GM12878 (cell line): ENCODE measurements at regions not wholly inside any gene's neighbourhood (a gene's known extent, or its start where the extent isn't known, plus 50 kb on each side); places are given as distances from the start of the nearest gene placed in this dataset.

Experiments used
- ATAC-seq: fragments of 200-7000 bp; cut with Tn5 transposase; 3 replicates; pipeline ENCODE4 v1.9.1; 2020; ENCODE audit warnings: mild to moderate bottlenecking, moderate library complexity
- BruUV-seq: library from RNA; stranded (reverse); fragments of 400-500 nt; replicated peaks from 2 replicates; lab custom pipeline; 2021; lab: Mats Ljungman, UMichigan
- CTCF ChIA-PET: fragments of 300-600 bp; sonication (Branson Sonifier 250); formaldehyde crosslinking; extraction: SDS; loops from one replicate; lab custom pipeline; 2021; ENCODE audit warnings: inconsistent platforms; lab: Yijun Ruan, JAX
- POLR2A ChIA-PET: fragments of 350-600 bp; formaldehyde crosslinking; extraction: SDS; loops from one replicate; lab custom pipeline; 2021; ENCODE audit warnings: inconsistent platforms; lab: Charles Lee
- RAD21 ChIA-PET: fragments of 300-600 bp; sonication (Branson Sonifier 250); formaldehyde crosslinking; loops from one replicate; lab custom pipeline; 2023; ENCODE audit warnings: antibody characterized with exemption; ENCODE audit not compliant: unreplicated experiment; lab: Charles Lee
- SMC1A ChIA-PET: fragments of 300-600 bp; sonication (Branson Sonifier 250); formaldehyde crosslinking; loops from one replicate; lab custom pipeline; 2023; ENCODE audit not compliant: unreplicated experiment, uncharacterized antibody; lab: Charles Lee
- DNase-seq: peaks from one replicate; pipeline ENCODE4 v3.0.0-alpha.2; 2011; ENCODE audit warnings: low read depth, low spot score
- FAIRE-seq: peaks from 3 replicates; lab custom pipeline; 2011; peaks lifted over from hg19 to GRCh38; lab: Jason Lieb, UNC
- H2AFZ ChIP-seq: 2 replicates; pipeline ENCODE4 v1.6.0; 2011; ENCODE audit warnings: low read depth, low read length, control low read depth; ENCODE audit not compliant: control insufficient read depth
- H3K27ac ChIP-seq: 2 replicates; pipeline ENCODE4 v1.5.1; 2011; ENCODE audit warnings: control low read depth; ENCODE audit not compliant: control insufficient read depth, insufficient read depth
- H3K27me3 ChIP-seq, 2 experiments: replicated peaks in 1 of 2; 2 replicates each; pipeline versions ENCODE4 v1.6.0 to v1.6.1; 2011; ENCODE audit warnings: low read length in 1 of 2; ENCODE audit not compliant: control insufficient read depth in 2 of 2, insufficient read depth in 2 of 2
- H3K36me3 ChIP-seq, 2 experiments: 2 replicates each; pipeline ENCODE4 v1.5.1; 2011; ENCODE audit warnings: low read length in 1 of 2; ENCODE audit not compliant: control insufficient read depth in 2 of 2, insufficient read depth in 2 of 2
- H3K4me1 ChIP-seq: 2 replicates; pipeline ENCODE4 v1.6.1; 2011; ENCODE audit warnings: mild to moderate bottlenecking, low read length, moderate library complexity, mixed read lengths; ENCODE audit not compliant: control insufficient read depth, insufficient read depth
- H3K4me2 ChIP-seq: 2 replicates; pipeline ENCODE4 v1.6.0; 2011; ENCODE audit warnings: control low read depth; ENCODE audit not compliant: control insufficient read depth, insufficient read depth
- H3K4me3 ChIP-seq: fragments of 200-600 bp; sonication (generic); 2 replicates; pipeline ENCODE4 v1.5.1; 2016
- H3K79me2 ChIP-seq: 2 replicates; pipeline ENCODE4 v1.6.0; 2011; ENCODE audit warnings: low read length; ENCODE audit not compliant: control insufficient read depth, insufficient read depth
- H3K9ac ChIP-seq: 2 replicates; pipeline ENCODE4 v1.8.0; 2011; ENCODE audit warnings: low read length, control low read depth, mixed read lengths; ENCODE audit not compliant: control insufficient read depth, insufficient read depth
- H3K9me3 ChIP-seq: replicated peaks from 3 replicates; pipeline ENCODE4 v1.5.1; 2011; ENCODE audit warnings: mild to moderate bottlenecking, low read length; ENCODE audit not compliant: control insufficient read depth, insufficient read depth
- H4K20me1 ChIP-seq: 2 replicates; pipeline ENCODE4 v1.6.0; 2011; ENCODE audit not compliant: control insufficient read depth, insufficient read depth
- BRCA1 ChIP-seq: IDR thresholded peaks from 2 replicates; pipeline ENCODE4 v1.6.1; 2011; ENCODE audit warnings: low read depth, low read length, improper control_type of control experiment
- IKZF1 ChIP-seq: fragments of 450-650 bp; conservative IDR thresholded peaks from 2 replicates; pipeline ENCODE4 v1.6.1; 2017; ENCODE audit warnings: antibody characterized with exemption, mild to moderate bottlenecking
- MAX ChIP-seq: IDR thresholded peaks from 2 replicates; pipeline ENCODE4 v1.6.1; 2012; ENCODE audit warnings: low read depth, low read length, improper control_type of control experiment
- NFYB ChIP-seq: IDR thresholded peaks from 2 replicates; pipeline ENCODE4 v1.6.1; 2011; ENCODE audit warnings: low read depth, mild to moderate bottlenecking, low read length, improper control_type of control experiment, moderate library complexity; ENCODE audit not compliant: insufficient read depth
- NR2C2 ChIP-seq: IDR thresholded peaks from 2 replicates; pipeline ENCODE4 v1.6.1; 2011; ENCODE audit warnings: borderline replicate concordance, low read depth; ENCODE audit not compliant: control insufficient read depth, insufficient read length
- SIN3A ChIP-seq: IDR thresholded peaks from 2 replicates; pipeline ENCODE4 v1.6.1; 2012; ENCODE audit warnings: low read depth, low read length, improper control_type of control experiment
- SIX5 ChIP-seq: IDR thresholded peaks from 2 replicates; pipeline ENCODE4 v1.6.1; 2011; ENCODE audit warnings: mild to moderate bottlenecking, low read depth, low read length, moderate library complexity; ENCODE audit not compliant: severe bottlenecking
- SMAD5 ChIP-seq: IDR thresholded peaks from 2 replicates; pipeline ENCODE4 v1.6.1; 2016; ENCODE audit warnings: antibody characterized with exemption, low read depth
- TARDBP ChIP-seq: IDR thresholded peaks from 2 replicates; pipeline ENCODE4 v1.6.1; 2016; ENCODE audit warnings: borderline replicate concordance
- WGBS: methylation state at CpG from one replicate; pipeline ENCODE4 v1.1.6; 2016; ENCODE audit warnings: low lambda C conversion rate; ENCODE audit not compliant: insufficient replicate concordance, insufficient coverage; ENCODE audit errors: missing lambda C conversion rate; 5-methylcytosine and 5-hydroxymethylcytosine counted together
- in situ Hi-C: fragments of 300-500 bp; cut with MboI; formaldehyde crosslinking; loops from 9 replicates; pipeline ENCODE4 v1.14.3; 2018; ENCODE audit warnings: mixed read lengths
- intact Hi-C: fragments of 100-400 bp; cut with micrococcal nuclease; formaldehyde crosslinking; loops from one replicate; pipeline ENCODE4 v1.14.2; 2022; ENCODE audit not compliant: unreplicated experiment
- TF ChIP-seq, protein P1 (sequence below): IDR thresholded peaks from 2 replicates; pipeline ENCODE4 v1.6.1; 2012; ENCODE audit warnings: low read length, inconsistent platforms

DNA sequence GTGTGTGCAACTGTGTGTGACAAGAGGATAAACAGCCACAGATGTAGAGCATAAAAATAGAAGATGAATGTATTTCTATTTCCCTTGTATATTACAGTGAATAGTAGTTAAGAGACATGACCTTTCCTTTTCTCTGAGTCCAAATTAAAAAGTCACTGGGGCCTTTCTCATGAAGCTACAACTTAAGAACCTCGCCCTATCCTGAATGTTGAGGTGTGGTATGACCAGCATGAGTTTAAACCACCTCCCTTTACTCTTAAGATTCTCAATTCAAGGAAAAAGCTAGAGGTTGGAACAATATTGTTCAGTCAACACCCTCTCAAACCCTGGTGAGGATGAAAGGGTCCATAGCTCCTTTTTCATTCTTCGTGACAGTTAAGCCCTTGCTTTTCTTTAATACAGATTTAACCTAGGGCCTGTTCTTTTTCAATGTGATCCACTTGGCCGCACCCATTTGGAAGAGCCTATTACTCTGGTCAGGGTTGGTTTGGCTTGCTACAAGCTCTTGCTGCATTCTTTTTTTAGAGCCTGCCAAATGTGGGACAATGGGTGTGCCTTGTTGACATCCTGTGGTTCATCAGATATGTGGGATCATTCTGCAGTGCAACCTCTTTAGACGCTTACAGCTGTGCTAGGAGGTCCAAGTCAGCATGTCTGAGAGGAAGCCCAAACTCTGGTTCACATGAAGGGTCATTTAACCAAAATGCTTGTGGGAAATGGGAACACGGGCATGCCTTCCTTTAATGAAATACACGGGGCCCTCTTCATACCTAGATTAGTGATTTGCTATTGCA is 290.0 kb downstream of the HAO1 start:
- SMC1A ChIA-PET: no interaction called here
- Histone ChIP-seq H3K9me3 (peaks cover 1% of the 10 kb centered on the region; the same call in 1 of the 3 replicates), H3K4me2 (no peak overlapping the region), H2AFZ (no peak overlapping the region), H4K20me1 (no peaks in the 10 kb centered on the region), H3K4me1 (no peaks in the 10 kb centered on the region), H3K4me3 (no peak overlapping the region), H3K9ac (no peak overlapping the region), H3K27me3 (no peaks in the 10 kb centered on the region), H3K36me3 (no peaks in the 10 kb centered on the region), H3K79me2 (no peaks in the 10 kb centered on the region), H3K27ac (no peak overlapping the region)
- RAD21 ChIA-PET: no interaction called here
- 0% methylated on average over 6 of the region's 6 CpGs for WGBS
- DNase-seq: no peak
- CTCF ChIA-PET: no interaction called here
- TF ChIP-seq NR2C2 (no peak), NFYB (no peak), IKZF1 (no peak), TARDBP (no peak), SMAD5 (no peak), SIX5 (no peak), MAX (no peak), SIN3A (no peak), BRCA1 (no peak)
- TF ChIP-seq, protein P1, sequence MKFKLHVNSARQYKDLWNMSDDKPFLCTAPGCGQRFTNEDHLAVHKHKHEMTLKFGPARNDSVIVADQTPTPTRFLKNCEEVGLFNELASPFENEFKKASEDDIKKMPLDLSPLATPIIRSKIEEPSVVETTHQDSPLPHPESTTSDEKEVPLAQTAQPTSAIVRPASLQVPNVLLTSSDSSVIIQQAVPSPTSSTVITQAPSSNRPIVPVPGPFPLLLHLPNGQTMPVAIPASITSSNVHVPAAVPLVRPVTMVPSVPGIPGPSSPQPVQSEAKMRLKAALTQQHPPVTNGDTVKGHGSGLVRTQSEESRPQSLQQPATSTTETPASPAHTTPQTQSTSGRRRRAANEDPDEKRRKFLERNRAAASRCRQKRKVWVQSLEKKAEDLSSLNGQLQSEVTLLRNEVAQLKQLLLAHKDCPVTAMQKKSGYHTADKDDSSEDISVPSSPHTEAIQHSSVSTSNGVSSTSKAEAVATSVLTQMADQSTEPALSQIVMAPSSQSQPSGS: no peak
- in situ Hi-C loops: no loop called here
- BruUV-seq: no TSS peak
- FAIRE-seq: no peak
- POLR2A ChIA-PET: no interaction called here
- intact Hi-C loops: no loop called here
- ATAC-seq: no peak
